ENCODE measurements at regions not wholly inside any gene's neighbourhood (a gene's known extent, or its start where the extent isn't known, plus 50 kb on each side); places are given as distances from the start of the nearest gene placed in this dataset.
A peak's percentile ranks its signal among the peaks of the same experiment; 100 is the strongest.

- TF ChIP-seq ZNF555 (tag by site-specific recombination; conservative IDR thresholded peaks at IDR 0.05) (no peak), ZNF112 (tag by site-specific recombination; IDR thresholded peaks at IDR 0.05) (no peak), ZNF558 (tag by site-specific recombination; IDR thresholded peaks at IDR 0.05) (no peak), ZNF202 (tag by site-specific recombination; IDR thresholded peaks at IDR 0.05; ENCODE audit: borderline replicate concordance) (no peak), ZNF121 (tag by site-specific recombination; IDR thresholded peaks at IDR 0.05) (no peak), ZNF350 (tag by site-specific recombination; IDR thresholded peaks at IDR 0.05) (no peak), ZNF529 (tag by site-specific recombination; IDR thresholded peaks at IDR 0.05; ENCODE audit: insufficient replicate concordance) (no peak), ZNF513 (tag by site-specific recombination; IDR thresholded peaks at IDR 0.05) (no peak)
These were observed 72.3 kb upstream of the HRH2 start (continued) for GRCh38 chr5:175585567-175585966.

GRCh38 chr5:175588709-175589429 lies 69.0 kb upstream of the HRH2 start:
- Histone ChIP-seq H3K36me3 (ENCODE audit: control insufficient read depth in 2 of 2, insufficient read depth in 1 of 2, low read length in 2 of 2) (no peaks in the 10 kb centered on the region), H3K9me3 (ENCODE audit: control insufficient read depth, insufficient read depth, low read depth, low read length) (no peaks in the 10 kb centered on the region), H3K4me1 (ENCODE audit: control insufficient read depth, insufficient read depth, low read length) (no peaks in the 10 kb centered on the region), H3K27ac (ENCODE audit: extremely low read depth, low read depth, low read length) (no peak overlapping the region), H3K4me3 (ENCODE audit: low read depth, low read length) (no peak overlapping the region)
- ChIA-PET CTCF (no interaction called here), POLR2A (no interaction called here)
- TF ChIP-seq HIC1 (tag by site-specific recombination; IDR thresholded peaks at IDR 0.05) (no peak), ZNF366 (tag by site-specific recombination; conservative IDR thresholded peaks at IDR 0.05) (peak; percentile 90)

GRCh38 chr5:175589714-175590113 lies 68.2 kb upstream of the HRH2 start:
- H3K4me1 ChIP-seq (ENCODE audit: control insufficient read depth, insufficient read depth, low read length), result no peaks in the 10 kb centered on the region
- no peaks in the 10 kb centered on the region for H3K9me3 ChIP-seq (ENCODE audit: control insufficient read depth, insufficient read depth, low read depth, low read length)
- no peak overlapping the region for H3K4me3 ChIP-seq (ENCODE audit: low read depth, low read length)
- H3K27ac ChIP-seq (ENCODE audit: extremely low read depth, low read depth, low read length), result no peak overlapping the region
- TF ChIP-seq ZBTB17 (tag by site-specific recombination; IDR thresholded peaks at IDR 0.05) (peak; percentile 35; the same call in 1 of the 2 replicates), ZNF639 (tag by site-specific recombination; IDR thresholded peaks at IDR 0.05) (no peak), ZNF23 (tag by site-specific recombination; IDR thresholded peaks at IDR 0.05; ENCODE audit: borderline replicate concordance) (peak; percentile 59; the same call in 1 of the 2 replicates)
- H3K36me3 ChIP-seq (ENCODE audit: control insufficient read depth in 2 of 2, insufficient read depth in 1 of 2, low read length in 2 of 2), result no peaks in the 10 kb centered on the region
- ChIA-PET POLR2A (no interaction called here), CTCF (no interaction called here)

- Histone ChIP-seq H3K27ac (ENCODE audit: extremely low read depth, low read depth, low read length) (no peak overlapping the region), H3K36me3 (ENCODE audit: control insufficient read depth in 2 of 2, insufficient read depth in 1 of 2, low read length in 2 of 2) (no peaks in the 10 kb centered on the region), H3K9me3 (ENCODE audit: control insufficient read depth, insufficient read depth, low read depth, low read length) (no peaks in the 10 kb centered on the region), H3K4me1 (ENCODE audit: control insufficient read depth, insufficient read depth, low read length) (no peaks in the 10 kb centered on the region), H3K4me3 (ENCODE audit: low read depth, low read length) (no peak overlapping the region)
- TF ChIP-seq SETDB1 (IDR thresholded peaks at IDR 0.05; ENCODE audit: insufficient read length, low read length), result peak; percentile 43
- TF ChIP-seq ZNF777 (tag by site-specific recombination; IDR thresholded peaks at IDR 0.05; ENCODE audit: borderline replicate concordance), result no peak
- POLR2A ChIA-PET, result no interaction called here
- CTCF ChIA-PET, result no interaction called here
These were observed 67.4 kb upstream of the HRH2 start for GRCh38 chr5:175590471-175590881.
